ENCODE measurements at regions not wholly inside any gene's neighbourhood (a gene's known extent, or its start where the extent isn't known, plus 50 kb on each side); places are given as distances from the start of the nearest gene placed in this dataset.
"Not testable (repeated sequence)": the region's sequence is repeated elsewhere in the genome, so short reads cannot be mapped to it uniquely, and the experiment has no call there.

DNA sequence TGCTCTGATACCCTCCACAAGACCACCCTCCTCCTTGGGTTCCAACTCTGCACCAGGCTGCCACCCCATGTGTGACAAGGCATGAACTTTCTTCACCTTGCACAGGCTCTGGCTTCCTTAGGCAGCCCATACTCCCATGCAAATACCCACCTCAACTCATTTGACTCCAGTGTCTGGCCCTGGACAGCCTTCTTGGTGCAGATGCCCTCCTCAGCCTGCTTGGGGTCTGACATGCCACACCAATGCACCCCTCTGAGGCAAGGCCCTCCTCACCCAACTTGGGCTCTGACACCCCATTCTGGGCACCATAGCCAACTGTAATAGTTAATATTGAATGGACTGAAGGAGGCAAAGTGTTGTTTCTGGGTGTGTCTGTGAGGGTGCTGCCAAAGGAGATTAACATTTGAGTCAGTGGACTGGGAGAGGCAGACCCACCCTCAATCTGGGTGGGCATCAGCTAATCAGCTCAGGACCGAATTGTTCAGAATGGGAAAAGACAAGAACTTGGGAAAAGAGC, 115.0 kb upstream of the EPB41L4A start:
- no peak for DNase-seq

DNA sequence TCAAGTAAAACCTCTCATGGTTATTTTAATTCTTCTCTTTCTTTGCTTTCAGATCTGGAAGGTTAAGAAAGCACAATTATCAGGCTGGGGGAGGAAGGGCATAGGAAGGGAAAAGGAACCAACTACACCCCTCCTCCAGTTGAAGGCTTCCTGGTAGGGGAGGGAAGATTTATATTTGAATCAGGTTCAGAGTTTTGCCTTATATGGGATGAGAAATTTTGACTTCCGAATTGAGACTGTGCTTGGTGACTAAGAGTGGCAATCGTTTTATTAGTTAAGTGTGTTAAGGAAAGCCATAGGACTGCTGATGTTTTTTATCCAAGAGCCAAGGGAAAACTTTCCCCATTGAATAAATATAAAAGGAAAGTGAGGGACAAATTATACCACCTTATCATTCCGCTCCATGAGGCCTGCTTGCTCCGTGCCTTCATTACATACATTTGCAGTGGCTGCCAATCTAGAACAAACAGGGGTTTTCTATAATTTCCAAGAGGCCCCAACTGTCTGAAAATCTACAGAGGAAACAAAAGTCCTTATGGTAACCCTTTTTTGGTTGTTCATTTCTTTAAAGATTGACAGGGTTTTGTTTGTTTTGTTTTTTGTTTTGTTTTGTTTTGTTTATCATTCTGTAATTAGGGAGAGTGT, 115.7 kb upstream of the EPB41L4A start:
- no peak for DNase-seq

DNA sequence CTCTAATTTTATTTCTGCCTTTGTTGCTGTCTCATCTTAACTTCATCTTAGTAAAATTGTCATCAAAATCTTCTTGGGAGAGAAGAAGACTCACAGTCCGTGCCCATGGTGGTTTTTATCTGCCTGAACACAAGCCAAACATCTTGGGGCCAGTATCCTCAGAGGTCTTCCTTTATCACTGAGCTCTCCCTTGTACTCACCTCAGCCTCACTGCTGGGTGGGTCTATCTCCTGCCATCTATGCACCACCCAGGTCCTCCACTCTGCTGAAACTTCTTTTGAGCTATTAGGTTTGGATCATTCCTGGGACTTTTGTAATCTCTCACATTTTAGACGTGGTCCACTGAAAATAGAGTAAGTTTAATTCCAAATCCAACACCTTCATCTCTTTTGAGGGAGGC, 116.3 kb upstream of the EPB41L4A start:
- DNase-seq: no peak

DNA sequence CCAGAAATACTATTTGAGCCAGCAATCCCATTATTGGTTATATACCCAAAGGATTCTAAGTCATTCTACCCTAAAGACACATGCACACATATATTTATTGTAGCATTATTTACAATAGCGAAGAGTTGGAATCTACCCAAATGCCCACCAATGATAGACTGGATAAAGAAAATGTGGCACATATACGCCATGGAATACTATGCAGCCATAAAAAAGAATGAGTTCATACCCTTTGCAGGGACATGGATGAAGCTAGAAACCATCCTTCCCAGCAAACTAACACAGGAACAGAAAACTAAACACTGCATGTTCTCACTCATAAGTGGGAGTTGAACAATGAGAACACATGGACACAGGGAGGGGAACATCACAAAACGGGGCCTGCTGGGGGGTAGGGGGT, 125.5 kb upstream of the EPB41L4A start:
- DNase-seq: not testable (repeated sequence)

DNA sequence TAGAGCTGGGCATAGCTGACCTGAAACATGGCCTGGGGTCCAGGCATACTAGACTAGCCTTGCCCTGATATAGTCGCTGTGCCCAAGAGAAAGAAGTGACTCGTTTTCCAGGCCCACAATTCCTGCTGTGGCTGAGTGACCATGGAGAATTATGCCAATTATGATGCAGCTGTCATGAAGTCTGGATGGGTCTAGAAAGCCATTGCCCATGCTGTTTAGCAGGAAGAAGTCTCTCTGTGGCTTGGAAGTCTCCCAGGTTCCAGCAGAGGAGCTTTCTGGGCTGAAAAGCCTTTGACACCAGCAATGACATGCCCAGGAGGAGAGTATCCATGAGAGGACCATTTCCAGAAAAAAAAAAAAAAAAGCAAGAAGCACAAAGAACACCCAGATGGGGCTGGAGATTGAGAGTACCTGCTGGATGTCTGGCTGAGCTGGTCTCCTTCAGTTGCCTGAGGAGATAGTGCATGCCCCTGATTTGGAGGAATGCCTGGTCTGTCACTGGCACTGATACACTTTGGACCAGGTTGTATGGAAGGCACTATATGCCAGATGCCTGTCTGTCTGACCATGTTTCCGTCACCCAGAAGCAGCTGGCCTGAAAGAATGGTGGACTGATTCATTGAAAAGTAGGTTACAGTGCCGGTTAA, 128.0 kb upstream of the EPB41L4A start:
- DNase-seq: no peak

DNA sequence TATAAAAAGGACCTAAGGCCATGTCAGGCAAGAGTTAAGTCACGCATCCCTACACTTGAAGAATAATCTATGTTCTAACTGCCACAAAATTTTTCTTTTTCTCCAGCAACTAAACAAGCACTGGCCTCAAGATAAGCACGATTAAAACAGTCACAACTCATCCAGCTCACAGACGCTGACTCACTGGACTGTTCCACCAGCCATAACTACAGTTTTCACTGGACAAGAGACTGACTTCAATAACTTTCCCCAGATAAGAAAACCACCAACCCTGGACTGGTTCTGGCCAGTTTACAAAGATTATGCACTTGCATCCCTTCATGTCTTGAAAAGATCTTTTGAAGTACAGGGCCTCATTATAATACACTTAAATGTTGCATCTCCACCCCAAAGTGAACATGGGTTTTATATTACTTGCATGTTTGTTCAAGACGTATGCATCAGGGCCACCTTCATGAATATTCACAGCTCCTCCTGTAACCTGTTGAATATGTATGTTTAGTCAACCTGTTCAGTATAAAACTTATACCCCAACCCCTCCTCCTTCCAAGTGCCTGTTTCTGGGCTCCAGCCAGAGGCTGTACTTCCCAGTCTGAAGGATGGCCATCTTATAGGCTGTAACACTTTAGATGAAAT, 129.3 kb upstream of the EPB41L4A start:
- DNase-seq: no peak

DNA sequence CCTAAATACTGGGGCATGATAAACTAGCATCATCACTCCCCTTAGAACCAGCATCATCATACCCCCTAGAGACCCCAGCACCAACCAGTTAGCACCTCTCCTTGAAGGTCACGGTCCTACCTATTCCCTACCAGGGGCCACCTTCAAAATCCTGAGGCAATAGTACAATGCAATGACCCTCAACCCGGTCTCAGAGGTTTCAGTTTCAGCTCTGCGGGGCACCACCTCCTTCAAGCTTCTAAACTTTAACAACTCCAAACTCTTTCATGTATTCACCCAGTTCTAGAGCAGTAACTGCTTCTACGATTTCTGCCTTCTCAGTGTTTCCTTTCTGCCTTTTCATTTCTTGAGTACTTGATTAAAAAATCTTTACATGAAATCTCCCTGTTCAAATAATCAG, 130.1 kb upstream of the EPB41L4A start:
- no peak for DNase-seq

DNA sequence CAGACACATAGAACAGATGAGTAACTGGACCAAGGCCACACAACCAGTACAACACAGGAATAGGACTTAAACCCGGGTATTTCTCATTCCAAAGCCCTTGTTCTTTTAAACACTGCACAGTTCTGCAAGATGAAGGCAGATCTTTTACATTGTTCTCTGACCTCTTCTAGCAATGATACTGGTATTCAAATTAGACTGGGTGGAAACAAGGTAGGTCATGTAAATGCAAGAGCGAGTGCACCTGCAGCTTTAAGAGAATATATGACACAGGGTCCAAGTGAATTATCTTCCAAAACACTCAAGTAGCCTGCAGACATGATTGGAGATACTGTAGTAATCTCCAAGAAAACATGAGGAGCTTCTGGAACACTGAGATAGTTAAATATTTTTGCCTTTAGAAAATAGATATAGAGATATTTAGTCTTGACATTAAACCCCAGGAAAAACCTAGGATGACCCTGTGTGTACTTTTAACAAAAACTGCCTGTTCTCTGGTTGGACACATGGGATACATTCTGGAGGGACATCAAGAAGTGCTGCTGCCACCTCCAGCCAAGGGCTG, 130.6 kb upstream of the EPB41L4A start:
- DNase-seq: no peak

DNA sequence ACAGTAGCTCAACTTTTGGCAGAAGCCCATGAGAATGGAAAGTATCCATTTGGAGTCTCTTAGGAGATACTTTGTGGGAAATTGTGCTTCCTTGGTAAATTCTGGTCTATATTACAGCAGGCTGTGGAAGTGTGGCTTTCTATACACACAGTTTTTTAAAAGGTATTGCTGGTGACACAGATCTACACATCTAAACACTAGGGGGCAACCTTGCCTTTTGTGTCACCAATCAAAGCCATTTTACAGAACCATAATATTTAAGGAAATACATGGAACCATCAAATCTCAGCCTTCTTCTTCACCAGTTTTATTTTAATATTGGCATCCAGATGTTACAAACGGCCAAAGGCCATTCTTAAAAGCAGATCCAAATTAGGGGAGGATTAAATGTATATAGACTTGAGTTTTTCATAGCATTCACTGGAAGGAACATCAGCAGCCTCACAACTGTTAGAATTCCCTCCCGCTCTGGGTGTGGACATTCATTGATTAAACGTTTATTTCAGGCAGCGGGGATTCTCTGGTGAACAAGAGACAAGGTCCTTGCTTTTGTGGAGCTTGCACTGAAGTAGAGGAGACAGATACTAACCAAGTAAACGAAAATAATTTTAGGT, 132.4 kb upstream of the EPB41L4A start:
- peak; percentile 51 for DNase-seq

DNA sequence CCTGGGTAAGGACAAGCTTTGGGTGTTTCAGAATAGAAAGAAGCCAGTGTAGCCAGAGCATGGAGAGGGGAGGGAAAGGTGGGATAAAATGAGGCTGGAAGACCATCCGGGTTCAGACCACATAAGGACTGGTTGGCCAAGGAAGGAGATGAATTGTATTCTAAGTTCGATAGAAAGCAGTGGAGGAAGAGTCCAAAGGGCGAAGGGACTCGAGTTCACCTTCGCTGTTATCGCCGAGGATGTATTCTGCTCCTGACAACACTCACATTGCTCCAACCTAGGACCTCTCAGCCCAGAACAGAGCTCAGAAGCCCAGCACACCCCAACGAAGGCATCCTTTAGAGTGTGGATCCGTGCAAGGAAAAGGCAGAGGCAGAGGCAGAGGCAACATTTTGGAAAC, 133.1 kb upstream of the EPB41L4A start:
- no peak for DNase-seq

DNA sequence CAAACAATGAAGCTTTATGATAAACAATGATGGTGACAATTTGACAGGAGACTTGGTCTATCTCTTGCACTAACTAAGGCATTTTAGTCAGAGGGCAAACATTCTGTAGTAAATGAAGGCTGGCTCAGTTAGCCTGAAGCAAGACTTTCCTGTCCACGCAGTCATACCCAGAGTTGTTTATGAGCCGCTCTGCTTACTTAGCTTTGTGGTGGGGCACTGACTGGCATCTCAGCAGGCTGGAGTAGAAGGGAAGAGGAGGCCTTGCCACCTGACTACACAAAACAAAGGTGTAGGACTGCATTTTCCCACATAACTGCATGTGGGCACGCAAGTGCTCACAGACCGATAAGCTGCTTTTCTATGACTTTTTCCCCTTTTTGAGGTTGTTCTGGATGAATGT, 133.7 kb upstream of the EPB41L4A start:
- DNase-seq: no peak

DNA sequence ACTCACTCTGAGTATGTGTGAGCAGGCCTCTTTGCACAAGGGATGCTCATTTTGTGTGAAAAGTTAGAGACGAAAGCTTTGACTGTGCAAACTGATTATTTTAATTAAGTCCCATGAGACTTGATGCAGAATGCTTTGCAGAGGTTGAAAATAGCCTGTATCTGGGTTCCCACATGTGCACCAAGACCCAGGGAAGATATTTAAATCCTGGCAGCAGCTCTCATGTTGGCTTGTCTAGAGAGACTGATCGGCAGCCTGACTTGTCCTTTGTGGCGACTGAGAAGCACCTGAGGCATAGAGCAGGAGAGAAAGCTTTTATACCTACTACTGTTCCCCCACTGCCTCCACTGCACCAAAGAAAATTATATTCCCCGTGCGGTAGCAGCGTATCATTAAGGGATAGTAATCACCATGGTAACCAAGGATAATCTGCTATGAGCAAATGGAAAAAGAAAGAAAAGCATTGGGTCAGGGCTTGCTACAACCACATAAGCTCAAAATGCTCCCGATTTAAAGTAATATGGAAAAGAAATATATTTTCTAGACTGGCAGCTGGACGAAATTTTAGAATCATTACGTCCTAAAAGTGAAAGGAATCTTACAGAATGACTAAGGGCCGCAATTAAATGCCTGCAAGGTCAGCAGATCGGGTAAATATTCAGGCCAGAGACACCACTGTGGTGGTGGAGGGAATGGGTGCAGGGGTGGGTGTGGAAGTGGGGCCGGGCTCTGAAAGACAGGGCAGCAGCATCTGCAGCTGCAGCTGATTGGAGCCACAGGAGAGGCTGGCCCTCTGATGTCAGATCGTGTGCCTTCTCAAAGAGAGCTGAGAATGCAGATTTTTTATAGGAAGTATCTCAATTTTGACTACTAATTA, 135.3 kb upstream of the EPB41L4A start:
- no peak for DNase-seq

DNA sequence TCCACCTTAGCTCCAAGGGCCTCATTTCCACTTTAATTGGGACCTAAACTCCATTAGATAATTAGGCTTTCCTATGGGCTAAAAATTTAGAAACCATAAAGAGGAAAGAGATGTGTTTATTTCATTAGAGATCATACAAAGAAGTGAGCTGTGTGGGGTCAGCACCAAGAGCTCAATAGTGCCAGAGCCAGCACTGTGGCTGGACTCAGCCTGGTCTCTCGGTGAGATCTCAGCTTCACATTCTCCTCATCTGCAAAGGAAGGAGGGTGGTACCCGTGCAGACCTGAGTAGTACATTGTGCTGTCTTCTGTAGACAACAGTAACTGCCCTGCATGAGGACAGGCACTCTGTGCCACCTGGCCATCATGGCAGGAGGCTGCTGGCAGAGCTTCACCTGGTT, 136.1 kb upstream of the EPB41L4A start:
- DNase-seq: no peak

DNA sequence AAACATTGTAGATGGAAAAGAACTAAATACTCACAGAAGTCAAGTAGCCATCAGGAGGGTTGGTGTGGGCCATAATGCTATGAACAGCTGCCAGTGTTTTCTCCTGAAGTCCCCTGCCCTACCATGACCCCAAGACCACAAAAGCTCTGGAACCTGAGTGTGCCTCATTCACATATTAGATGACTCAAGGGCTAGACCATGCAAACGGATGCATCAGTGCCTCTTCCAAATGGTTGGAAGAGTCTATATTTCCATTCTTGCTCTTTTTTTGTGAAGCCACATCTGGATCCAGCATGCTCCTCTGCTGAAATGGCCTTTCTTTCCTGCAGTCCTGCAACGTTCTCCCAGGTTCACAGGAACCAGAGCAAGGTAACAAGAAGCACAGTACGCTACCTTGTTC, 136.6 kb upstream of the EPB41L4A start:
- DNase-seq: no peak

DNA sequence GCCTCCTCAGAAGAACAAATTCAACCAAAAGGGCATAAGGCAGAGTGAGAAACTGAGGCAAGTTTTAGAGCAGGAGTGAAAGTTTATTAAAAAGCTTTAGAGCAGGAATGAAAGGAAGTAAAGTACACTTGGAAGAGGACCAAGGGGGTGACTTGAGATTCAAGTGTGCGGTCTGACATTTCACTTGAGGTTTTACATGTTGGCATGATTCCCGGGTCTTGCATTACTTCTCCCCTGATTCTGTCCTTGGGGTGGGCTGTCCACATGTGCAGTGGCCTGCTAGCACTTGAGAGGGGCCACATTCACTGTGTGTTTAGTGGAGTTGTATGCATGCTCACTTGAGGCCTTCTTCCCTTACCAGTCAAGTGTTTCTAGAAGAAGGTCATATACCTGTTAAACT, 140.4 kb upstream of the EPB41L4A start:
- not testable (repeated sequence) for DNase-seq

DNA sequence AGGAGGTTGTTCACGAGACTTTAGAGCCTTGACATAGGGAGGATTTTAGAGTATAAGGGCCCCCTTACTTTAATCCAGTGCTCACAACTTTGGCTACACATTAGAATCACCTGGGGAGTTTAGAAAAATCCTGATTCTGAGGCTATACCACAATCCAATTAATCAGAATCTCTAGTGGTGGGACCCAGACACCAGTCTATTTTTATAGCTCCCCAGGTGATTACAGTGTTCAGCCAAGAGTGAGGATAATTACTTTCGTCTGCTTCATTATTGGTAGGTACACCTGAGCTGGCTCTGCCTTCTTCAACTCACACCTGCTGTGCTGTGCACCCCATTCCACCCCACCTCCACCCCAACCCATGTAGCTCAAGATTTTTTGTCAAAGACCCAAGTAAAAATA, 141.3 kb upstream of the EPB41L4A start:
- DNase-seq: no peak

DNA sequence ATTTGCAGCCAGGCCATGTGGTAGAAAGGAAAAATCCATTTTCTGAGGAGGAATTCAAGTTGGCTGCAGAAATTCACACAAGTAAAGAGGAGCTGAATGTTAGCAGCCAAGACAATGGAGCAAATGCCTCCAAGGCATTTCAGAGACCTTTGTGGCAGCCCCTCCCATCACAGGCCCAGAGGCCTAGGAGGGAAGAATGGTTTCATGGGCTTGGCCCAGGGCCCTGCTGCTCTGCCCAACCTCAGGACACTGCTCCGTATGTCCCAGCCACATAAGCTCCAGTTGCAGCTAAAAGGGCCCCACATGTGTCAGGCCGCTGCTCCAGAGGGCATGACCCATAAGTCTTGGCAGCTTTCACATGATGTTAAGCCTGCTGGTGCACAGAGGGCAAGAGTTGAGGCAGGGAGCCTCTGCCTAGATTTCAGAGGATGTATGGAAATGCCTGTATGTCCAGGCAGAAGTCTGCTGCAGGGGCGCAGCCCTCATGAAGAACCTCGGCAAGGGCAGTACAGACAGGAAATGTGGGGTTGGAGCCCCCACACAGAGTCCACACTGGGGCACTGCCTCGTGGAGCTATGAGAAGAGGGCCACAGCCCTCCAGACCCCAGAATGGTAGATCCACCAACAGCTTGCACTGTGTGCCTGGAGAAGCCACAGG, 144.2 kb upstream of the EPB41L4A start:
- no peak for DNase-seq

DNA sequence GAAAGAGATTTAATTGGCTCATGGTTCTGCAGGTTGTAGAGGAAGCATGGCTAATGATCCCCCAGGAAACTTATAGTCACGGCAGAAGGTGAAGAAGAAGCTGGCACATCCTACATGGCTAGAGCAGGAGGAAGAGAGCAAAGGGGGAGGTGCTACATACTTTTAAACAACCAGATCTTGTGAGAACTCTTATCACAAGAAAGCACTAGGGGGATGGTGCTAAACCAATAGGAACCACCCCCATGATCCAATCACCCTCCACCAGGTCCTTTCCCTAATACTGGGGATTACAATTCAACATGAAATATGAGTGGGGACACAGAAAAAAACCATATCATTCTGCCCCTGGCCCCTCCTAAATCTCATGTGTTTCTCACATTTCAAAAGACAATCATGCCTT, 147.2 kb upstream of the EPB41L4A start:
- DNase-seq: no peak

DNA sequence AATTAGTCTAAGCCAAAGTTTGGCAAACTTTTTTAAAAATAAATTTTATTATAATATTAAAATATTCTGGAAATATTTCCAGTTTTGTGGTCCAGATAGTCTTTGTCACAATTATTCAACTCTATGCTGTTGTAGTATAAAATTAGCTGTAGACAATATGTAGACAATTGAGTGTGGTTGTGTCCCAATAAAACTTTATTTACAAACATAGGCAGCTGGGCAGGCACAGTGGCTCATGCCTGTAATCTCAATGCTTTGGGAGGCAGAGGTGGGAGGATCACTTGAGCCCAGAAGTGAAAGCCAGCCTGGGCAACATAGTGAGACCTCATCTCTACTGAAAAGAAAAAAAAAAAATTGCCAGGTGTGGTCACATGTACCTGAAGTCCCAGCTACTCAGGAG, 150.5 kb upstream of the EPB41L4A start:
- DNase-seq: no peak

DNA sequence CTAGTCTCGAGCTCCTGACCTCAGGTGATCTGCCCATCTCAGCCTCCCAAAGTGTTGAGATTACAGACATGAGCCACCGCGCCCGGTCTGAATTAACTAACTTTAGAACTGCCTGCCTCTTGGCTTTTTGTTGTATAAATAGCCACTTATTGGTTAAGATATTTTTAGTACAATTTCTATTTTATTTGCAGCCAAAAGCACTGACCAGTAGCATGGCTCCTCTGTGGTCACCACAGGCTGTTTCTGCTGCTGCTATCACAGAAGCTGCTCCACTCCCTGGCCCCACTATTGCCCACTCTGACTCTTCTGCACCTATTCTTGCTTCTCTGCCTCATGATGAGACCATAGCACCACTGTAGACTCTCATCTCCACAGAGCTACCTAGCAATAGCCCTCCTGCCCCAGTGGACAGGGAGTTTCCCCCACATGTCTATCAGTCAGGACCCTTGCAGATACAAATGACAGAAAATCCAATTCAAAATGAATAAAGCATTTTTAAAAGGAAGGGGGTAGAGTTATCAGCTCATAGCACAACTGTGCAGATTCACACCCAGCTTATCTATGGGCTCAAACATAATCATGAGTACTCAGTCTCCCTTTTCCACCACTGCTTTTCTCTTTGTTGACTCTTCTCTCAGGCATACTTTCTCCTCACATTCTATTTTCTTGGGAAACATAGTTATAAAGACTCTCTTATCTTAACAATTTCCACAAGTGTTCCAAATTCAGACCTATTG, 151.8 kb upstream of the EPB41L4A start:
- DNase-seq: no peak

DNA sequence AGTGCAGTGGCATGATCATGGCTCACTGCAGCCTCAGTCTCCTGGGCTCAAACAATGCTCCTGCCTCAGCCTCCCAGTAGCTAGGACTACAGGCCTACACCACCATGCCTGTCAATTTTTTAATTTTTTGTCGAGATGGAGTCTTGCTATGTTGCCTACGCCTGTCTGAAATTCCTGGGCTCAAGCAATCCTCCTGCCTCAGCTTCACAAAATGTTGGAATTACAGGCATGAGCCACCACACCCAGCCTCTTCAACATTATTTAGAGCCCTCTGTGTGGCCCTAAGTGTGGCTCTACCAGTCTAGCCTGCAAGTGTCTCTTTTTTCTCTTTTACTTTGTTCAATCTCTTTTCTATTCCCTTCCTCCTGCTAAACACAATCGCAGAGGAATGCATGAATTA, 154.4 kb upstream of the EPB41L4A start:
- DNase-seq: no peak

Data from NCI-H510A treated with DMSO at 0.1 percent for 48 hours (cell line).